WTC11 (cell line): ENCODE measurements at regions not wholly inside any gene's neighbourhood (a gene's known extent, or its start where the extent isn't known, plus 50 kb on each side); places are given as distances from the start of the nearest gene placed in this dataset.
A peak's percentile ranks its signal among the peaks of the same experiment; 100 is the strongest.

Experiments used
- ATAC-seq: fragments of 200-7000 bp; cut with Tn5 transposase; 2 replicates; pipeline ENCODE4 v1.10.0; 2021; ENCODE audit warnings: mild to moderate bottlenecking, moderate library complexity
- CTCF ChIA-PET: fragments of 300-600 bp; sonication (Branson Sonifier 250); formaldehyde crosslinking; loops from one replicate; lab custom pipeline; 2021; ENCODE audit warnings: antibody characterized with exemption; lab: Charles Lee
- POLR2A ChIA-PET: fragments of 350-600 bp; sonication (Branson Sonifier 250); formaldehyde crosslinking; loops from one replicate; lab custom pipeline; 2021; ENCODE audit warnings: antibody characterized with exemption; lab: Charles Lee
- DNase-seq: peaks from one replicate; pipeline ENCODE4 v3.0.0; 2021; ENCODE audit warnings: low spot score
- H3K27ac Mint-ChIP-seq: 2 replicates; pipeline ENCODE4 v1.8.0; 2021; ENCODE audit warnings: mixed read lengths
- H3K27me3 Mint-ChIP-seq: 2 replicates; pipeline ENCODE4 v1.8.0; 2021; ENCODE audit warnings: low read depth, mild to moderate bottlenecking, moderate library complexity, mixed read lengths
- H3K36me3 Mint-ChIP-seq: 2 replicates; pipeline ENCODE4 v1.8.0; 2021; ENCODE audit warnings: mixed read lengths
- H3K4me1 Mint-ChIP-seq: 2 replicates; pipeline ENCODE4 v1.8.0; 2022; ENCODE audit warnings: mixed read lengths
- H3K4me3 Mint-ChIP-seq: 2 replicates; pipeline ENCODE4 v1.8.0; 2021; ENCODE audit warnings: mild to moderate bottlenecking, moderate library complexity, mixed read lengths
- H3K9me3 Mint-ChIP-seq: 2 replicates; pipeline ENCODE4 v1.8.0; 2021; ENCODE audit warnings: mixed read lengths
- AFF4 ChIP-seq: sonication (generic); formaldehyde crosslinking; IDR thresholded peaks from 2 replicates; pipeline ENCODE4 v1.8.1; 2023; ENCODE audit warnings: mild to moderate bottlenecking, missing genetic modification reagents, borderline replicate concordance
- AR ChIP-seq: fragments of 250-450 bp; sonication (Bioruptor Pico); IDR thresholded peaks from 2 replicates; pipeline ENCODE4 v1.9.0; 2021; ENCODE audit warnings: mild to moderate bottlenecking
- CDX4 ChIP-seq: fragments of 250-450 bp; sonication (Bioruptor Pico); IDR thresholded peaks from 2 replicates; pipeline ENCODE4 v1.9.0; 2021; ENCODE audit warnings: moderate library complexity, mild to moderate bottlenecking, inconsistent platforms, borderline replicate concordance
- CTCF ChIP-seq: fragments of 200-600 bp; IDR thresholded peaks from 2 replicates; pipeline ENCODE4 v1.8.0; 2022; ENCODE audit warnings: antibody characterized with exemption
- E2F1 ChIP-seq: sonication (generic); formaldehyde crosslinking; IDR thresholded peaks from 2 replicates; pipeline ENCODE4 v1.8.0; 2022; ENCODE audit warnings: mild to moderate bottlenecking, missing genetic modification reagents
- ELF4 ChIP-seq: sonication (generic); formaldehyde crosslinking; IDR thresholded peaks from 2 replicates; pipeline ENCODE4 v1.8.1; 2022; ENCODE audit warnings: low read depth, mild to moderate bottlenecking, moderate library complexity, missing genetic modification reagents
- ESRRA ChIP-seq: sonication (generic); formaldehyde crosslinking; IDR thresholded peaks from 2 replicates; pipeline ENCODE4 v1.8.1; 2022; ENCODE audit warnings: mild to moderate bottlenecking, missing genetic modification reagents, borderline replicate concordance
- FOXK1 ChIP-seq: sonication (generic); formaldehyde crosslinking; IDR thresholded peaks from 2 replicates; pipeline ENCODE4 v1.8.0; 2022; ENCODE audit warnings: mild to moderate bottlenecking, moderate library complexity, missing genetic modification reagents
- JUN ChIP-seq: sonication (generic); formaldehyde crosslinking; IDR thresholded peaks from 2 replicates; pipeline ENCODE4 v1.8.0; 2023; ENCODE audit warnings: mild to moderate bottlenecking, missing genetic modification reagents
- MXD4 ChIP-seq: fragments of 250-450 bp; sonication (Bioruptor Pico); IDR thresholded peaks from 2 replicates; pipeline ENCODE4 v1.8.0; 2021; ENCODE audit warnings: mild to moderate bottlenecking, moderate library complexity, borderline replicate concordance
- PRDM15 ChIP-seq: sonication (generic); formaldehyde crosslinking; IDR thresholded peaks from 2 replicates; pipeline ENCODE4 v1.8.0; 2022; ENCODE audit warnings: missing genetic modification reagents
- PRRX2 ChIP-seq: fragments of 250-450 bp; sonication (Bioruptor Pico); IDR thresholded peaks from 2 replicates; pipeline ENCODE4 v1.8.0; 2021; ENCODE audit warnings: mild to moderate bottlenecking
- TEAD4 ChIP-seq: sonication (generic); formaldehyde crosslinking; IDR thresholded peaks from 2 replicates; pipeline ENCODE4 v1.8.0; 2022; ENCODE audit warnings: mild to moderate bottlenecking, missing genetic modification reagents
- ZNF263 ChIP-seq: sonication (generic); formaldehyde crosslinking; IDR thresholded peaks from 2 replicates; pipeline ENCODE4 v1.8.1; 2022; ENCODE audit warnings: low read depth, mild to moderate bottlenecking, moderate library complexity, missing genetic modification reagents
- ZNF423 ChIP-seq: fragments of 250-450 bp; sonication (Bioruptor Pico); IDR thresholded peaks from 2 replicates; pipeline ENCODE4 v2.1.2; 2022; ENCODE audit warnings: mild to moderate bottlenecking, moderate library complexity

GRCh38 chr1:79499541-79499940 lies 493.0 kb upstream of the ADGRL4 start (continued):
- TF ChIP-seq AR (no peak), PRDM15 (CRISPR knock-in tag) (no peak), AFF4 (CRISPR knock-in tag) (no peak), ZNF423 (CRISPR knock-in tag) (no peak), JUN (CRISPR knock-in tag) (no peak), ESRRA (CRISPR knock-in tag) (no peak)
- TF ChIP-seq, all 79 proteins: peak for 0

- peaks cover 13% of the 10 kb centered on the region for H3K36me3 Mint-ChIP-seq
- ATAC-seq (0 out of 2 replicates have a peak, but pooled peaks have one; percentile 22), DNase-seq (peak; percentile 36)
- no peak overlapping the region for H3K4me3 Mint-ChIP-seq
- H3K27ac Mint-ChIP-seq: no peak overlapping the region
- CTCF ChIA-PET: interaction anchor here (1.0 to 1.2 kb wide), 2 partner anchors 12 to 658 kb away, joined by 3 read pairs; no protein-coding TSS in a partner anchor
- peaks cover 49% of the 10 kb centered on the region for H3K4me1 Mint-ChIP-seq
- POLR2A ChIA-PET: no interaction called here
- no peaks in the 10 kb centered on the region for H3K27me3 Mint-ChIP-seq
- TF ChIP-seq CDX4 (CRISPR knock-in tag): no peak
- peak; percentile 87 for TF ChIP-seq CTCF
- H3K9me3 Mint-ChIP-seq: peaks cover 8% of the 10 kb centered on the region; the same call in 1 of the 2 replicates
Measured at GRCh38 chr1:79497193-79497773, 490.8 kb upstream of the ADGRL4 start.

- H3K27ac Mint-ChIP-seq: no peak overlapping the region
- CTCF ChIA-PET: interaction anchor here (1.0 to 1.2 kb wide), 2 partner anchors 13 to 660 kb away, joined by 3 read pairs; no protein-coding TSS in a partner anchor
- H3K9me3 Mint-ChIP-seq: peaks cover 8% of the 10 kb centered on the region; the same call in 1 of the 2 replicates
- DNase-seq: no peak
- H3K27me3 Mint-ChIP-seq: no peaks in the 10 kb centered on the region
- no peak overlapping the region for H3K4me3 Mint-ChIP-seq
- no peak for ATAC-seq
- peaks cover 22% of the 10 kb centered on the region for H3K36me3 Mint-ChIP-seq
- POLR2A ChIA-PET: no interaction called here
- H3K4me1 Mint-ChIP-seq: peaks cover 43% of the 10 kb centered on the region
- TF ChIP-seq TEAD4 (CRISPR knock-in tag): no peak
- no peak for TF ChIP-seq E2F1 (CRISPR knock-in tag)
- TF ChIP-seq ZNF263 (CRISPR knock-in tag): no peak
- TF ChIP-seq MXD4: no peak
- TF ChIP-seq AR: no peak
- no peak for TF ChIP-seq PRRX2 (CRISPR knock-in tag)
- TF ChIP-seq FOXK1 (CRISPR knock-in tag): no peak
- TF ChIP-seq ELF4 (CRISPR knock-in tag): no peak
Measured at GRCh38 chr1:79496129-79496528, 489.6 kb upstream of the ADGRL4 start.
